Stimulated activated CD4-positive, alpha-beta T cell treated with anti-CD3 and anti-CD28 coated beads, Interleukin-15, amount 100 ng/mL, for 24 hours (primary cell): ENCODE measurements at regions not wholly inside any gene's neighbourhood (a gene's known extent, or its start where the extent isn't known, plus 50 kb on each side); places are given as distances from the start of the nearest gene placed in this dataset.

Experiments
- DNase-seq: peaks from one replicate; pipeline ENCODE4 v3.0.0-alpha.2; 2020

DNA sequence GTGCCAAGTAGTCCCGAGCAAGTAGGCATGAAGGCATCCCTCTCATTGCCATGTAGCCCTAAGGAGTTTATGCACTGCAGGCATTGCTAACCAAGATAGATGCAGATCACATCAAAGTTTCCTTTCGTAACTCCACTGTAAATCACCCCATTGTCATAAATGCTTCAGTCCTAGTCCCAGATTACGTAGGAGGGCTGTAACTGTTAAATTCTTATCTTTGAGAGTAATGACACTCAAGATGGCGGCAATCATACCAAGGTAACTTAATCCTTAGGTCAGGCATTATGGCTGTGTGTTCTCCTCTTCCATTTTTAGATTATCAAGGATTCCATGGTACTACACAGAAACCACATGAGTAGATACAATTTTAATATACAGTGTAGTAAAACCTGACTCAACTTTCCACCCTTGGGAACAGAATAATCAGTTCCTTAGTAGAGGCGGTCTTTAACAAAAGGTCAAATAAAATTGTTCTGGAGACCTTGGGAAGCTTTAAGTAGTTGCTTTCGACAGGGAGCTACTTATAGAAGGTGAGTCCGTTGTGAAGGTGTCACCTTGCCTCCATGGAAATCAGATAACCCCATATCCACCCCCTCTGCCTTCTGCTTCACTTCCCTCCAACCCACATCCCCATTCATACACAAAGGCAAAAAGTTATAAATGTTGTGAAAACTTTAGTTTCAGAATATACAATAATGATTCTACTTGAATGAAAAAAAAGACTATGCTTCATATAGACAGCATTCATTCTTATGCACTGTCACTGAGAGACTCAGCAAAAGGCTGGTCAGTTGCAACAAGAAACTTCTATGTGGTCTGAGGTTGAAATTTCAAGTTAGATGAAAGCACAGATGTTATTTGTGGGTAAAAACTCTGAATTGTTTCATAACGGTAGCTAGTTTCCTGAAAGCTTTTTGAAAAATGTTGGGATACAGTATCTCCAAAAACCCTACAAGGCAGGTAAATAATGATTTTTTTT is 64.8 kb upstream of the GALNT5 start:
- no peak for DNase-seq

DNA sequence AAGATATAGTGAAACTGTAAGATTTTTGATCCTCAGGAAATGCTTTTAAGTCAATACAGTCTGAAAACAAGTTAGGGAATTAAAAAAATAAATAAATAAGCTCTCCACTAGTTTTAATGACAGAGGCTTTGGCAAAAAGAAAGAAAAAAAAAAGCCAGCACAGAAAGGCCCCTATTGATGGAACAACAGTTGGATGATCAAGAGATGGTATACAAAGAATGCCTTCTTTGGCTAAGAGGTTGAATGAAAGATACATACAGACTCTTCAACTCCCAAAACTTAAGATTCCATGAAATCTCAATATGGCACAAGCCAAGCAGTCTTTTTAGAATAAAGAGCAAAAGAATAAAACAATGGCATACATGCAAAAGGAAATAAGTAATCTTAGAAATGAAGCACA is 64.0 kb upstream of the GALNT5 start:
- no peak for DNase-seq

DNA sequence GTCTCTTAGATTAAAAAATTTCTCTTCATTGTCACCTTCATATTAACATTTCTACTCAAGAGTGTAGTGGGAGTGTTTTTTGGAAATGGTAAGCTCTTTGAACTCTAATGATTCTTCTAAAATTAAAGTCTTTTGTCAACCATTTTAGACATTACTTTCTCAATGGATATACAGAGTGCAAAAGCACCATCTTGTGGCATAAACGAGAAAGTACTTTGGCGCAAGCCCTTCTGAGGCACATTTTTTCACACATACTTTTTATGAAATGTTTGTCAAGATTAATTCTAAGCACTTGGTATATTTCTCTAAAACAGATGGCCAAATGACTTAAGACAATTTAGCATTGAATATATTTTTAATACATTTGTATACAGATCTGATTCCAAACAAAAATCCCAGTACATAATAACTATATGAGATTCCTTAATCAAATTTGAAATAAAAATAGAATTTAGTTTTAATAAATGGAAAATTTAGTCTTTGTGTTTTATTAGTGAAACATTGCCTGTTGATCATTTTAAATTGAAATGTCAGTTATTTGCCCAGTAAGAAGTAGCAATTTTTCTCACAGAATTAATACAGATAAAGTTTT is 63.3 kb upstream of the GALNT5 start:
- DNase-seq, result peak; percentile 14

DNA sequence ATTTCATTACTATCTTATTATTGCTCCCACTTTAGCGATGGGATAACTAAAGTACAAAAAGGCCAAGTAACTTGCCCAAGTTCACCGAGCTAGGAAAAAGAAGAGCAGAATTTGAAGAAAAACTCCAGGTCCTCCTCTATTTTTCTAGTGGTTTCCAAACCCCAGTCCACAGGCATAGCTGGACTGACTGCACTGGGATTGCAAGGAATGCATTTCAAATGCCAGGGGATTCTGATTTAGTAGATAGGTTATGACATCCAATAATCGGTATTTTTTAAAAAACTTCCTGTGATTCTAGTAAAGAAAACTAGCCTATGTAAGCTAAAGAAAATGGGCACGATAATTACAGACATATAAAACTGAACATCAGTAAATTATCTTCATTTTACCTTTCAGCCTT is 62.7 kb upstream of the GALNT5 start:
- no peak for DNase-seq

DNA sequence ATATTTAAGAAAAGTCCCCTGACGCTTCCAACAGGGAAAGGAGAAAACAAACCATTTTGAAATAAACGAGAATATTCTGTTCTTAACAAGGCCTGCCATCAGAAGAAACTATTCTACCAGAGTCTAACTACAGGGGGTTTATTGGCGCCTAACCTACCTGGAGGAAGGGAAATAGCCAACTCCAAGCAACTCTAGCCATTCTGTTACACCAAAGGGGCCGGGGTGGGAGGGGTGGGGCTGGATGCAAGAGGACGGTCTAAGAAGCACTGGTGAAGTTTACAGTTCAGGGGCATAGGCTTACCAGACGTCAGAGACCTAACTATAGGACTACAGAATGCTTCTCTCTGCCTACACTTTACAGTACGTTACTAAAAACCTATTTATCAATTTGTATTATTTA is 60.5 kb upstream of the GALNT5 start:
- DNase-seq, result no peak

DNA sequence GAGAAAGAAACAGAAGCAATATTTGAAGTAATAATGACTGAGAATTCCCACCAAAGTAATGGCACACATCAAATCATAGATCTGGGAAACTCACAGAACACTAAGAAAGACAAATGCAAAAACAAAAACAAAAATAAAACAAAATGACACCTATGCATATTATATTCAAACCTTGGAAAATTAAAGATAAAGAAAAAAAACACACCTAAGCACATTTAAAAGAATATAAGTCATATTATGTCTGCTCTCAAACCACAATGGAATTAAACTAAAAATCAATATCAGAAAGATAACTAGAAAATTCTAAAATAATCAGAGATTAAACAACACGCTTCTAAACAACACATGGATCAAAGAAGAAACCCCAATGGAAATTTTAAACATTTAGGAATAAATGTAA is 59.7 kb upstream of the GALNT5 start:
- no peak for DNase-seq

DNA sequence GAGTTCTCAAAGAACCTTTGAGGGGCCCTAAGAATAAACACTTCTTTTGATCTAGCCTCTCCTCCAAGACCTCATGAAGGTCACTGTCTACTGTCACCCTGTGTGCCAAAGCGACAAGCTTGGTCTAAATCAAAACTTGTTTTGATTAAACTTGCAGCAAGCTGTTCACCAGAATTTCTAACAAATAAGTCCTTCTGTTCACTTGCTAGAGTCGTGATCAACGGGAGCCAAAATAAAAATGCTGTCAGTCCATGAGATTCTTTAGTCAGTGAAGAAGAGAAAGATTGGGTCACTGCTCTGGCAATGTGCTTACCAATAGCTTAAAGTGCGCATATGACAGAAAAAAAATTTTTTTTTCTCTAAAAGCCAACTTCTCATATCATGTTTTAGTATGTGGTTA is 53.9 kb upstream of the GALNT5 start:
- no peak for DNase-seq

DNA sequence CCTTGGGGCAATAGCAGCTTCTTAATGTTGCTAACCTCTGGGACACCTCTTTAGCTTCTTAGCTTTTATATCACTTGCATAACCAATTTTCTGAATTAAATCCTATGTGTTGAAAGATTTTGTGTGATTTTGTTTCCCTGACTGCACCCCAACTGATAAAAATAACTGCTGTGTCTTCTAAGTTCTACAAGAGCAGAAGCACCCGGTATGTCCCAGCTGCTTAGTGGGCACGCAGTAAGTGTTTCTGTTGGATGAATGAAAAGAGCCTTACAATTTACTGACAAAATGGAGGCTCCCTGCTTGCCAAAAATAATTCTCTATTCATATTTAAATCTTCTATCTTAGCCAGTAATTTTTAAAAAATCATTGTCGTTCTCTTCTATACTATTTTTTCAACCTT is 53.1 kb upstream of the GALNT5 start:
- DNase-seq, result no peak

DNA sequence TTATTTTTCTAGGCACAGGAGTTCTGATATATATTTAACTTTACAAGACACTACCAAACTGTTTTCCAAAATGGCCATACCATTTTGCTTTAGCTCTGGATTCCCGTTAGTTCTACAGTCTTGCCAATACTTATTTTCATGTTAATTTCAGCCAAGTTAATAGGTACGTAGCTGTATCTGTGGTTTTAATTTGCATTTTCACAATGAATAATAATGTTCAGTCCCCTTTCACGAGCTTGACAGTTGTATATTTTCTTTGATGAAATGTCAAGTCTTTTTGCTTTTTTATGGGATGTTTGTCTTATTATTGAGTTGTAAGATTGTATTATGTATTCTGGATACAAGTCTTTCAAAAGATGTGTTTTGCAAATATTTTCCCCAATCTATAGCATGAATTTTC is 50.6 kb upstream of the GALNT5 start:
- no peak for DNase-seq
